A549 (cell line): ENCODE measurements at regions not wholly inside any gene's neighbourhood (a gene's known extent, or its start where the extent isn't known, plus 50 kb on each side); places are given as distances from the start of the nearest gene placed in this dataset.
A peak's percentile ranks its signal among the peaks of the same experiment; 100 is the strongest.

Experiments used
- ATAC-seq, 2 experiments: fragments of 200-7000 bp in 1 of 2; fragments of >200 bp in 1 of 2; cut with Nextera tagmentation in 1 of 2; cut with Tn5 transposase in 1 of 2; 3 replicates each; pipeline versions ENCODE4 v1.8.0 to v1.9.1; 2018 to 2020; ENCODE audit warnings: mild to moderate bottlenecking in 1 of 2, moderate library complexity in 1 of 2
- CTCF ChIA-PET: fragments of 300-600 bp; sonication (Branson Sonifier 250); formaldehyde crosslinking; extraction: SDS; loops from one replicate; lab custom pipeline; 2021; ENCODE audit warnings: antibody characterized with exemption, inconsistent platforms; lab: Yijun Ruan, JAX
- POLR2A ChIA-PET: fragments of 350-600 bp; formaldehyde crosslinking; extraction: SDS; loops from one replicate; lab custom pipeline; 2021; ENCODE audit warnings: antibody characterized with exemption, inconsistent platforms; lab: Yijun Ruan, JAX
- DNase-seq, 2 experiments: peaks; one replicate each; pipeline versions ENCODE4 v3.0.0 to v3.0.0-alpha.2; 2011 to 2016; ENCODE audit warnings: low read depth in 1 of 2, low spot score in 1 of 2
- FAIRE-seq: peaks from 2 replicates; lab custom pipeline; 2011; peaks lifted over from hg19 to GRCh38; lab: Jason Lieb, UNC
- H3K27ac ChIP-seq, 2 experiments: fragments of >200 bp; sonication (Bioruptor Twin); formaldehyde crosslinking; 3 replicates each; pipeline ENCODE4 v1.5.1; 2016 to 2017
- H3K4me1 ChIP-seq: fragments of >200 bp; sonication (Bioruptor Twin); formaldehyde crosslinking; 3 replicates; pipeline ENCODE4 v1.6.1; 2016
- H3K4me2 ChIP-seq: fragments of >200 bp; sonication (Bioruptor Twin); formaldehyde crosslinking; 3 replicates; pipeline ENCODE4 v1.6.1; 2016
- H3K4me3 ChIP-seq: fragments of >200 bp; sonication (Bioruptor Twin); formaldehyde crosslinking; 3 replicates; pipeline ENCODE4 v1.5.1; 2016
- H3K9me3 ChIP-seq: fragments of >200 bp; sonication (Bioruptor Twin); formaldehyde crosslinking; 3 replicates; pipeline ENCODE4 v1.6.1; 2016
- ATOH8 ChIP-seq: fragments of 250-450 bp; sonication (Bioruptor Pico); IDR thresholded peaks from 2 replicates; pipeline ENCODE4 v1.5.0; 2020; ENCODE audit warnings: low read depth, mild to moderate bottlenecking, moderate library complexity
- CBX2 ChIP-seq: fragments of 200-600 bp; sonication (generic); IDR thresholded peaks from 2 replicates; pipeline ENCODE4 v1.6.1; 2016; ENCODE audit warnings: low read depth, mild to moderate bottlenecking, borderline replicate concordance
- CBX8 ChIP-seq: fragments of 200-600 bp; sonication (generic); IDR thresholded peaks from 2 replicates; pipeline ENCODE4 v1.6.1; 2016
- CHD4 ChIP-seq: fragments of 200-600 bp; sonication (generic); IDR thresholded peaks from 2 replicates; pipeline ENCODE4 v1.6.1; 2016; ENCODE audit warnings: antibody characterized with exemption, mild to moderate bottlenecking, borderline replicate concordance
- EHF ChIP-seq: fragments of 250-450 bp; sonication (Bioruptor Pico); IDR thresholded peaks from 2 replicates; pipeline ENCODE4 v1.5.0; 2020; ENCODE audit warnings: mild to moderate bottlenecking
- FOSB ChIP-seq: fragments of 250-450 bp; sonication (Bioruptor Pico); IDR thresholded peaks from 2 replicates; pipeline ENCODE4 v1.5.0; 2020; ENCODE audit warnings: mild to moderate bottlenecking, moderate library complexity
- GATA3 ChIP-seq: IDR thresholded peaks from 2 replicates; pipeline ENCODE4 v1.6.1; 2012; ENCODE audit warnings: borderline replicate concordance
- HDAC2 ChIP-seq: fragments of 200-600 bp; sonication (generic); IDR thresholded peaks from 2 replicates; pipeline ENCODE4 v1.6.1; 2016
- HEYL ChIP-seq: fragments of 250-450 bp; sonication (Bioruptor Pico); IDR thresholded peaks from 2 replicates; pipeline ENCODE4 v1.8.0; 2021; ENCODE audit warnings: mild to moderate bottlenecking, moderate library complexity
- HOXB5 ChIP-seq: fragments of 250-450 bp; sonication (Bioruptor Pico); IDR thresholded peaks from 2 replicates; pipeline ENCODE4 v1.5.0; 2020; ENCODE audit warnings: mild to moderate bottlenecking, moderate library complexity
- JUN ChIP-seq, 2 experiments: fragments of >200 bp; sonication (Bioruptor Twin); formaldehyde crosslinking; IDR thresholded peaks; 2 replicates in 1 of 2; 3 replicates in 1 of 2; pipeline ENCODE4 v1.6.1; 2016 to 2017
- JUNB ChIP-seq: fragments of >200 bp; sonication (Bioruptor Twin); formaldehyde crosslinking; IDR thresholded peaks from 2 replicates; pipeline ENCODE4 v1.6.1; 2016
- KDM1A ChIP-seq: fragments of 200-600 bp; sonication (generic); IDR thresholded peaks from 2 replicates; pipeline ENCODE4 v1.6.1; 2016; ENCODE audit warnings: low read depth, mild to moderate bottlenecking
- MAFK ChIP-seq: fragments of 450-650 bp; IDR thresholded peaks from 2 replicates; pipeline ENCODE4 v1.6.1; 2014; ENCODE audit not compliant: partially characterized antibody
- MAZ ChIP-seq: fragments of 150-350 bp; IDR thresholded peaks from 2 replicates; pipeline ENCODE4 v1.6.1; 2014; ENCODE audit warnings: antibody characterized with exemption, low read depth, low read length, borderline replicate concordance
- MYC ChIP-seq: IDR thresholded peaks from 2 replicates; pipeline ENCODE4 v1.6.1; 2012; ENCODE audit warnings: mild to moderate bottlenecking, inconsistent platforms, low read length, improper control_type of control experiment, borderline replicate concordance
- PHF8 ChIP-seq: fragments of 200-600 bp; sonication (generic); IDR thresholded peaks from 2 replicates; pipeline ENCODE4 v1.6.1; 2016; ENCODE audit warnings: low read depth, mild to moderate bottlenecking, antibody characterized with exemption, moderate library complexity, borderline replicate concordance
- RARB ChIP-seq: fragments of 250-450 bp; sonication (Bioruptor Pico); IDR thresholded peaks from 2 replicates; pipeline ENCODE4 v1.8.0; 2021; ENCODE audit warnings: mild to moderate bottlenecking, moderate library complexity
- RFX5 ChIP-seq: fragments of 450-650 bp; IDR thresholded peaks from 2 replicates; pipeline ENCODE4 v1.7.1; 2014; ENCODE audit warnings: antibody characterized with exemption, mild to moderate bottlenecking, moderate library complexity
- RNF2 ChIP-seq: fragments of 200-600 bp; sonication (generic); IDR thresholded peaks from 2 replicates; pipeline ENCODE4 v1.6.1; 2016; ENCODE audit warnings: low read depth, mild to moderate bottlenecking, antibody characterized with exemption, moderate library complexity, borderline replicate concordance
- SMC3 ChIP-seq: fragments of >200 bp; sonication (Bioruptor Twin); formaldehyde crosslinking; IDR thresholded peaks from 3 replicates; pipeline ENCODE4 v1.6.1; 2018; ENCODE audit warnings: inconsistent platforms
- TP53 ChIP-seq: fragments of 250-450 bp; sonication (Bioruptor Pico); IDR thresholded peaks from 2 replicates; pipeline ENCODE4 v1.5.0; 2021; ENCODE audit warnings: mild to moderate bottlenecking, moderate library complexity
- USF2 ChIP-seq: fragments of 450-650 bp; IDR thresholded peaks from 2 replicates; pipeline ENCODE4 v1.6.1; 2014; ENCODE audit warnings: antibody characterized with exemption
- ZNF302 ChIP-seq: fragments of 250-450 bp; sonication (Bioruptor Pico); IDR thresholded peaks from 2 replicates; pipeline ENCODE4 v1.9.0; 2021; ENCODE audit warnings: inconsistent platforms, mild to moderate bottlenecking, moderate library complexity
- ZSCAN20 ChIP-seq: fragments of 250-450 bp; sonication (Bioruptor Pico); IDR thresholded peaks from 2 replicates; pipeline ENCODE4 v1.8.0; 2022; ENCODE audit warnings: mild to moderate bottlenecking, moderate library complexity
- WGBS: methylation state at CpG from one replicate; pipeline ENCODE4 v1.1.6; 2017; ENCODE audit errors: missing lambda C conversion rate; 5-methylcytosine and 5-hydroxymethylcytosine counted together
- TF ChIP-seq, protein P1 (sequence below): IDR thresholded peaks from 2 replicates; pipeline ENCODE4 v1.6.1; 2012; ENCODE audit warnings: low read depth, borderline replicate concordance

DNA sequence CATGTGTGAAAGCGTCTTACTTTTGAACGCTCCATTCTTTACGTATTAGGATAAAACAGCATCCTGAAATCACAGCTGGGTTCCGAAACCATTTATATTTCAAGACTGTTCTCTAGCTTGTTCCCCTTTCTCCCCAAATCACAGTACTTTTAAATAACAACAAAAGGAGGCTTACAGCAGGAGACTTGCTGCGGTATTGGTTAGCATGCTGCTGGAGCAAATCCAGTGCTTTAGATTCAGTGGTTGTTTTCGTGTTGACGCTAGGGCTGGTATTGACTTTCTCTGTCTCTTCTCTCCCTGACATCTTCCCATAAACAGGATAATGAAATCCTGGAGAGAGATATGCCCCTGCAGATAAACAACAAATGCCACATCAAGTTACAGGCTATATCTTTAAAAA lies 103.1 kb downstream of the ZNF608 start:
- Histone ChIP-seq H3K4me3 (no peak overlapping the region), H3K27ac (no peak overlapping the region), H3K4me1 (peaks cover 18% of the 10 kb centered on the region; the same call in 2 of the 3 replicates), H3K9me3 (no peaks in the 10 kb centered on the region), H3K4me2 (no peak overlapping the region)
- DNase-seq (no peak), ATAC-seq (no peak), FAIRE-seq (no peak)
- ChIA-PET CTCF (no interaction called here), POLR2A (no interaction called here)
- no peak for TF ChIP-seq SMC3
- TF ChIP-seq FOSB (CRISPR knock-in tag), result no peak
- no peak for TF ChIP-seq JUNB
- TF ChIP-seq CBX8, result no peak
- TF ChIP-seq CHD4, result no peak
- TF ChIP-seq MAFK, result no peak
- no peak for TF ChIP-seq TP53 (CRISPR knock-in tag)
- no peak for TF ChIP-seq CBX2
- 95% methylated on average over 7 of the region's 7 CpGs for WGBS

DNA sequence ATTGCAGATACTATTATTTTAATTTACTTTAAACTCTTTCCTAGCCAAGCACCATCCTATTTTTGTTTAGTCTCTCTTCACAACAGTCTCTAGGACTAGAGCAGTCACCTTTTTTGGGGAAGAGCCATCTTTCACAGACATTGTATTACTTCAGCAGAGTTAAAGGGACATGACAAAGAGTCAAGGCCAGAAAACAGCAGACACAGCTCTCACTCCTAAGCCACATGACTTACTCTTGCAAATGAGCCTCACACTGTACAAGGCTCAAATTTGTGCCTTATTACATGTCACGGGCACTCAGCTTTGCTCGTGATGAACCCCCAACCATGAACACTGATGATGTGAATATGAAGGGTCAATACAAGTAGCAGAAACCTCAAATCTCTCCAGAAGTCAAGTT lies 104.3 kb downstream of the ZNF608 start:
- FAIRE-seq (no peak), DNase-seq (no peak), ATAC-seq (no peak)
- Histone ChIP-seq H3K4me3 (no peak overlapping the region), H3K9me3 (no peaks in the 10 kb centered on the region), H3K4me1 (peaks cover 18% of the 10 kb centered on the region; the same call in 2 of the 3 replicates), H3K27ac (no peak overlapping the region), H3K4me2 (no peak overlapping the region)
- ChIA-PET CTCF (no interaction called here), POLR2A (no interaction called here)
- TF ChIP-seq HOXB5 (CRISPR knock-in tag) (no peak), ATOH8 (CRISPR knock-in tag) (no peak), MYC (no peak), RFX5 (no peak), PHF8 (no peak), JUN (IDR thresholded peaks at IDR 0.05) (no peak), MAZ (no peak), TP53 (CRISPR knock-in tag) (no peak), KDM1A (no peak), GATA3 (no peak), CHD4 (no peak), ZSCAN20 (CRISPR knock-in tag) (no peak), RARB (no peak), ZNF302 (CRISPR knock-in tag) (no peak), HDAC2 (no peak), JUNB (no peak)
- whole genome bisulfite sequencing, result 82% methylated on average over 2 of the region's 2 CpGs

GRCh38 chr5:124641154-124641792 lies 105.2 kb downstream of the ZNF608 start:
- Histone ChIP-seq H3K27ac (no peak overlapping the region), H3K9me3 (no peaks in the 10 kb centered on the region), H3K4me1 (peaks cover 18% of the 10 kb centered on the region; the same call in 2 of the 3 replicates), H3K4me2 (0 out of 3 replicates have a peak overlapping the region, but pooled peaks have one; percentile 8), H3K4me3 (no peak overlapping the region)
- POLR2A ChIA-PET, result no interaction called here
- no peak for FAIRE-seq
- TF ChIP-seq HEYL (CRISPR knock-in tag) (no peak), EHF (CRISPR knock-in tag) (no peak), ATOH8 (CRISPR knock-in tag) (no peak), JUN (IDR thresholded peaks at IDR 0.05) (no peak), MAZ (no peak), USF2 (no peak), RNF2 (no peak)
- TF ChIP-seq, protein P1, sequence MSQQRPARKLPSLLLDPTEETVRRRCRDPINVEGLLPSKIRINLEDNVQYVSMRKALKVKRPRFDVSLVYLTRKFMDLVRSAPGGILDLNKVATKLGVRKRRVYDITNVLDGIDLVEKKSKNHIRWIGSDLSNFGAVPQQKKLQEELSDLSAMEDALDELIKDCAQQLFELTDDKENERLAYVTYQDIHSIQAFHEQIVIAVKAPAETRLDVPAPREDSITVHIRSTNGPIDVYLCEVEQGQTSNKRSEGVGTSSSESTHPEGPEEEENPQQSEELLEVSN, result no peak
- CTCF ChIA-PET, result no interaction called here
- no peak for ATAC-seq
- WGBS, result 55% methylated on average over 11 of the region's 11 CpGs
- DNase-seq, result no peak
